Muscle of leg (tissue), 3 donors: ENCODE measurements at regions not wholly inside any gene's neighbourhood (a gene's known extent, or its start where the extent isn't known, plus 50 kb on each side); places are given as distances from the start of the nearest gene placed in this dataset.
A peak's percentile ranks its signal among the peaks of the same experiment; 100 is the strongest.

Experiments
- DNase-seq: peaks from one replicate; pipeline ENCODE4 v3.0.0; 2013
- H3K27ac ChIP-seq: one replicate; pipeline ENCODE4 v1.5.1; 2013; ENCODE audit warnings: mild to moderate bottlenecking, low read length, control low read depth
- H3K27me3 ChIP-seq: one replicate; pipeline ENCODE4 v1.6.1; 2013; ENCODE audit warnings: low read length; ENCODE audit not compliant: control insufficient read depth, insufficient read depth
- H3K36me3 ChIP-seq: one replicate; pipeline ENCODE4 v1.6.1; 2013; ENCODE audit warnings: low read length; ENCODE audit not compliant: control insufficient read depth, insufficient read depth
- H3K4me1 ChIP-seq: one replicate; pipeline ENCODE4 v1.6.1; 2013; ENCODE audit warnings: low read length; ENCODE audit not compliant: control insufficient read depth, insufficient read depth
- H3K4me3 ChIP-seq: one replicate; pipeline ENCODE4 v1.5.1; 2013; ENCODE audit warnings: low read length, control low read depth
- H3K9me3 ChIP-seq: replicated peaks from 2 replicates; pipeline ENCODE4 v1.6.1; 2013; ENCODE audit warnings: low read depth, low read length; ENCODE audit not compliant: control insufficient read depth
- whole genome bisulfite sequencing: methylation state at CpG from one replicate; pipeline ENCODE4 v1.1.5; 2013; ENCODE audit warnings: missing lambda C conversion rate; ENCODE audit not compliant: insufficient coverage; 5-methylcytosine and 5-hydroxymethylcytosine counted together

DNA sequence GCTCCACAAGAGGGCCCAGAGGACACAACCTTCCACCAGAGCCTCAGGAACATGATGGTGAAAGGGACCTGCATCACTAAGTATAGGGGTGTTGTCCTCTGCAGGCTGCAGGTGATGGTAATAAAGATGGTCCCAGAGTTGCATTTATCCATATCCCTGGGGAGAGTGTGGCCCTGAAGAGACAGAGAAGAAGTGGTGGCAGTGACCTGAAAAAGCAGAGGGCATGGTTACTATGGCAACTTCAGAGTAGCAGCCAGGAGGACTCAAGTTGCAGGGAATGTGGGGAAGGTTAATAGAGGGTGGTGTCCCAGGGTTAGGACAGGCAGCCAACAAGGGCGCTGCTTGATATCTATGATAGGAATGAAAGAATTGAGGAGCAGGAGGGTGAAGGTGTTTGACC is 57.1 kb downstream of the HLA-A start:
- H3K27ac ChIP-seq: no peak overlapping the region
- H3K4me1 ChIP-seq: no peaks in the 10 kb centered on the region
- no peaks in the 10 kb centered on the region for H3K27me3 ChIP-seq
- H3K9me3 ChIP-seq: no peaks in the 10 kb centered on the region
- no peak overlapping the region for H3K4me3 ChIP-seq
- no peak for DNase-seq
- WGBS: no CpG with 5 or more reads among the region's 1 CpG
- H3K36me3 ChIP-seq: no peaks in the 10 kb centered on the region

DNA sequence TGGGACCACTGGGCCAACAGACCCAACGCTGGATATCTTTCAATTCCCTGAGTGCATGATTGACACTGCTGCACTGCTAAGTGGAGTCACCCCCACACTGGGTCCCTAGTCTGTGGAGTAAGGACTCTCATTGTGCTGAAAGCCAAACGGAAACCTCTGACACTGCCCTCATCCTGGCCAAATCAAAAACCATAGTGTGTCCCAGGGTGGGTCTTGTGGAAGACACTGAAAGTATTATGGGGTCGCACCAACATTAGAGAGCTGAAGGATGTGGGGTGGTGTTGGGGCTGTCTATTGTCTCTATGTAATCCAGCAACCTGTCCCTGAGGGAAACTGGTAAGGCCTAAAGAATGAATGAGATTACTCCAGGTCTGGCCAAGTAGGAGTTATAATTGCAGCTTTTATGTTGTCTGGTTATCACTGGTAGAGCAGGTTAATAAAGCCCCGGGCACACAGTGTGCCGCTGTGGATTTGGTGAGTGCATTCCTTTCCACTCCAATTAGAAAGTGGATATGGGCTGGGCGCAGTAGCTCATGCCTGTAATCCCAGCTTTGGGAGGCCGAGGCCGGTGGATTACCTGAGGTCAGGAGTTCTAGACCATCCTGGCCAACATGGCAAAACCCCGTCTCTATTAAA is 57.9 kb downstream of the HLA-A start:
- 81% methylated on average over 3 of the region's 9 CpGs for WGBS
- Histone ChIP-seq H3K9me3 (no peaks in the 10 kb centered on the region), H3K27me3 (peaks cover 2% of the 10 kb centered on the region), H3K27ac (no peak overlapping the region), H3K4me3 (no peak overlapping the region), H3K36me3 (no peaks in the 10 kb centered on the region), H3K4me1 (no peaks in the 10 kb centered on the region)
- no peak for DNase-seq

DNA sequence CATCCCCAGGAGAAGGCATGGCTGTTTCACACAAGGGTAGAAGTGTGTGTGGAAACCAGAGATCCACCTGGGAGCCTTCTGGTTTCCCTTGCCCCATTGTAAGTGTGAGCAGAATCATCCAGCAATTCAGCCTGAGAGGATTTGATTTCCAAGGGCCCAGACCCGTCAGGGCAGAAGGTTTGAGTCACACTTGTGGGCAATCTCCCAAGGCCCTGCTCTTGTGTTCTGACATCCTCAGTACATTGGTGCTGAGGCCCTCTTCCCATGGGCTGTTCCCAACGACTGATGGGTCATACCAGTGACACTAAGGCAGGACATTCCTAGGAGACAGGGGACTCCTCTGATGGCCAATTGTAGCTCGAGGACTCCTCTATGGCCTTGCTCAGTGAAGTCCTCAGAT is 58.2 kb upstream of the POLR1H start:
- H3K36me3 ChIP-seq: no peaks in the 10 kb centered on the region
- H3K4me1 ChIP-seq: peaks cover 19% of the 10 kb centered on the region
- H3K27me3 ChIP-seq: peaks cover 23% of the 10 kb centered on the region
- WGBS: 59% methylated on average over 3 of the region's 3 CpGs
- DNase-seq: no peak
- H3K4me3 ChIP-seq: no peak overlapping the region
- H3K27ac ChIP-seq: no peak overlapping the region
- no peaks in the 10 kb centered on the region for H3K9me3 ChIP-seq

DNA sequence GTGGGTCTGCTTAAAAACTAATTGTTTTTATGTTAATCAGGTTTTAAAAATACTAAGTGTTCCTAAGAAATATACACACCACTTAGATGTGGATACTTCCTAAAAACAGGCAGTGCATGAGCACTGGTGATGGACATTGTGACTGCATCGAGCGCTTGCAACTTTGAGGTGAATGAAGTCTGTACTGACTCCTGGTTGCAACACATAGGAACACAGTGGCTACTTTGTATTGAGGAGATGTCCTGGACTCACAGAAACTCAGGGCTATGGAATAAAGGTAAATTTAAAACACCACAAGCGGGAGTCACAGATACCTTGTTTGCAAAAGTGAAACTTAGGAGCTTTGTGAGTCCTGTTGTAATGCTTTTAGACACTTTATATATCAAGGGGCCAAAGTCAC is 55.6 kb upstream of the POLR1H start:
- Histone ChIP-seq H3K27me3 (peaks cover 38% of the 10 kb centered on the region), H3K4me1 (peaks cover 20% of the 10 kb centered on the region), H3K27ac (no peak overlapping the region), H3K4me3 (no peak overlapping the region), H3K9me3 (no peaks in the 10 kb centered on the region), H3K36me3 (no peaks in the 10 kb centered on the region)
- no peak for DNase-seq
- WGBS: 67% methylated on average over 2 of the region's 3 CpGs

DNA sequence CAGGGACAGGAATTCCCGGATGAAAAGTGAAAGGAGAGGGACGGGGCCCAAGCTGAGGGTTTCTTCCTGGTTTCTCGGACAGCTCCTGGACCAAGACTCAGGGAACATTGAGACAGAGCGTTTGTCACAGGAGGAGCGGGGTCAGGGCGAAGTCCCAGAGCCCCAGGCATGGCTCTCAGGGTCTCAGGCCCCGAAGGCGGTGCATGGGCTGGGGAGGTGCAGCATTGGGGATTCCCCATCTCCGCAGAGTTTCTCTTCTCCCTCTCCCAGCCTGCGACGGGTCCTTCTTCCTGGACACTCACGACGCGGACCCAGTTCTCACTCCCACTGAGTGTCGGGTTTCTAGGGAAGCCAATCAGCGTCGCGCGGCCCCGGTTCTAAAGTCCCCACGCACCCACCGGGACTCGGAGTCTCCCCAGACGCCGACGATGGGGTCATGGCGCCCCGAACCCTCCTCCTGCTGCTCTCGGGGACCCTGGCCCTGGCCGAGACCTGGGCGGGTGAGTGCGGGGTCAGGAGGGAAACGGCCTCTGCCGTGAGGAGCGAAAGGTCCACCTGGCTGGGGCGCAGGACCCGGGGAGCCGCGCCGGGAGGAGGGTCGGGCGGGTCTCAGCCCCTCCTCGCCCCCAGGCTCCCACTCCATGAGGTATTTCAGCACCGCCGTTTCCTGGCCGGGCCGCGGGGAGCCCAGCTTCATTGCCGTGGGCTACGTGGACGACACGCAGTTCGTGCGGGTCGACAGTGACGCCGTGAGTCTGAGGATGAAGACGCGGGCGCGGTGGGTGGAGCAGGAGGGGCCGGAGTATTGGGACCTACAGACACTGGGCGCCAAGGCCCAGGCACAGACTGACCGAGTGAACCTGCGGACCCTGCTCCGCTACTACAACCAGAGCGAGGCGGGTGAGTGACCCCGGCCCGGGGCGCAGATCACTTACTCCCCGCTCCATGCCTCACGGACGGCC is 54.6 kb upstream of the POLR1H start:
- Histone ChIP-seq H3K27me3 (peaks cover 38% of the 10 kb centered on the region), H3K9me3 (no peaks in the 10 kb centered on the region), H3K36me3 (no peaks in the 10 kb centered on the region), H3K27ac (no peak overlapping the region), H3K4me3 (peak overlapping the region; percentile 43), H3K4me1 (peaks cover 20% of the 10 kb centered on the region)
- whole genome bisulfite sequencing: 2% methylated on average over 69 of the region's 74 CpGs
- peak; percentile 43 for DNase-seq

DNA sequence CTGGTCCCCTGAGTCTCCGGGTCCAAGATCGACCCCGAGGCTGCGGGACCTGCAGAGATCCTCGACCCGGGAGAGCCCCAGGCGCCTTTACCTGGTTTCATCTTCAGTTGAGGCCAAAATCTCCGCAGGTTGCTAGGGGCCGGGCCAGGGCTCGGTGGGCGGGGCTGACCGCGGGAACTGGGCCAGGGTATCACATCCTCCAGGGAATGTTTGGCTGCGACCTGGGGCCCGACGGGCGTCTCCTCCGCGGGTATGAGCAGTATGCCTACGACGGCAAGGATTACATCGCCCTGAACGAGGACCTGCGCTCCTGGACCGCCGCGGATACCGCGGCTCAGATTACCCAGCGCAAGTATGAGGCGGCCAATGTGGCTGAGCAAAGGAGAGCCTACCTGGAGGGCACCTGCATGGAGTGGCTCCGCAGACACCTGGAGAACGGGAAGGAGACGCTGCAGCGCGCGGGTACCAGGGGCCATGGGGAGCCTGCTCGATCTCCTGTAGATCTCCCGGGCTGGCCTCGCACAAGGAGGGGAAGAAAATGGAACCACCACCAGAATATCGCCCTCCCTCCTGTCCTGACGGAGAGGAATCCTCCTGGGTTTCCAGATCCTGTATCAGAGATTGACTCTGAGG is 53.8 kb upstream of the POLR1H start:
- under 1% methylated on average over 40 of the region's 42 CpGs for WGBS

DNA sequence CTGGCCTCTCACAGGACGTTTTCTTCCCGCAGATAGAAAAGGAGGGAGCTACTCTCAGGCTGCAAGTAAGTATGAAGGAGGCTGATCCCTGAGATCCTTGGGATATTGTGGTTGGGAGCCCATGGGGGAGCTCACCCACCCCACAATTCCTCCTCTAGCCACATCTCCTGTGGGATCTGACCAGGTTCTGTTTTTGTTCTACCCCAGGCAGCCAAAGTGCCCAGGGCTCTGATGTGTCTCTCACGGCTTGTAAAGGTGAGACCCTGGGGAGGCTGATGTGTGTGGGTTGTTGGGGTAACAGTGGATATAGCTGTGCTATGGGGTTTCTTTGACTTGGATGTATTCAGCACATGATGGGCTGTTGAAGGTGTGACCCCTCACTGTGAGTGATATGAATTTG is 52.0 kb upstream of the POLR1H start:
- Histone ChIP-seq H3K27me3 (peaks cover 38% of the 10 kb centered on the region), H3K27ac (no peak overlapping the region), H3K4me3 (no peak overlapping the region), H3K36me3 (no peaks in the 10 kb centered on the region), H3K4me1 (peaks cover 20% of the 10 kb centered on the region), H3K9me3 (no peaks in the 10 kb centered on the region)
- 83% methylated on average over 1 of the region's 3 CpGs for WGBS
- no peak for DNase-seq

More for the DNA sequence above, 53.8 kb upstream of the POLR1H start:
- no peak for DNase-seq
- H3K27ac ChIP-seq: no peak overlapping the region
- H3K4me1 ChIP-seq: peaks cover 20% of the 10 kb centered on the region
- peak overlapping the region; percentile 43 for H3K4me3 ChIP-seq
- no peaks in the 10 kb centered on the region for H3K9me3 ChIP-seq
- no peaks in the 10 kb centered on the region for H3K36me3 ChIP-seq
- peaks cover 38% of the 10 kb centered on the region for H3K27me3 ChIP-seq
